HCT116 (cell line): ENCODE measurements at regions not wholly inside any gene's neighbourhood (a gene's known extent, or its start where the extent isn't known, plus 50 kb on each side); places are given as distances from the start of the nearest gene placed in this dataset.

ENCODE experiments used
- CTCF ChIP-seq, 3 experiments: fragments of 200-600 bp in 1 of 3; sonication (generic) in 1 of 3; IDR thresholded peaks in 2 of 3; conservative IDR thresholded peaks in 1 of 3; 2 replicates each; pipeline ENCODE4 v1.5.1; 2012 to 2017; ENCODE audit warnings: low read depth in 2 of 3, low read length in 2 of 3, antibody characterized with exemption in 1 of 3, borderline replicate concordance in 1 of 3, control low read depth in 1 of 3, mild to moderate bottlenecking in 1 of 3, mixed read lengths in 1 of 3, mixed run types in 1 of 3, moderate library complexity in 1 of 3; ENCODE audit not compliant: insufficient read depth in 1 of 3
- EZH2 ChIP-seq: fragments of 200-600 bp; sonication (generic); IDR thresholded peaks from 2 replicates; pipeline ENCODE4 v1.6.1; 2017; ENCODE audit warnings: antibody characterized with exemption, mixed run types
- MAX ChIP-seq: IDR thresholded peaks from 2 replicates; pipeline ENCODE4 v1.6.1; 2012

- TF ChIP-seq CTCF (IDR thresholded peaks at IDR 0.05 in 2 of 3, conservative IDR thresholded peaks at IDR 0.05 in 1 of 3; ENCODE audit: borderline replicate concordance in 1 of 3, insufficient read depth in 1 of 3, low read depth in 2 of 3, low read length in 2 of 3) (no peak), MAX (no peak), EZH2 (no peak)
These were observed 245.2 kb downstream of the TLE3 start for GRCh38 chr15:69852482-69852881.
